ENCODE measurements at regions not wholly inside any gene's neighbourhood (a gene's known extent, or its start where the extent isn't known, plus 50 kb on each side); places are given as distances from the start of the nearest gene placed in this dataset.

GRCh38 chr15:29638781-29639180, 183.5 kb downstream of the TJP1 start:
- TF ChIP-seq TAF1 (conservative IDR thresholded peaks at IDR 0.05) = no peak
- no peak for TF ChIP-seq CTCF (IDR thresholded peaks at IDR 0.05; ENCODE audit: low read depth, low read length, missing input control)
- TF ChIP-seq RXRA (IDR thresholded peaks at IDR 0.05) = no peak
- no peak for TF ChIP-seq ATF3 (IDR thresholded peaks at IDR 0.05)
- TF ChIP-seq REST (IDR thresholded peaks at IDR 0.05) = no peak
- no peak for TF ChIP-seq RAD21 (IDR thresholded peaks at IDR 0.05)
- TF ChIP-seq, protein P1, sequence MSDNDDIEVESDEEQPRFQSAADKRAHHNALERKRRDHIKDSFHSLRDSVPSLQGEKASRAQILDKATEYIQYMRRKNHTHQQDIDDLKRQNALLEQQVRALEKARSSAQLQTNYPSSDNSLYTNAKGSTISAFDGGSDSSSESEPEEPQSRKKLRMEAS (IDR thresholded peaks at IDR 0.05) = no peak
- no peak for TF ChIP-seq EGR1 (IDR thresholded peaks at IDR 0.05; ENCODE audit: low read depth in 2 of 2)
- TF ChIP-seq JUND (IDR thresholded peaks at IDR 0.05) = no peak
- no peak for TF ChIP-seq HNF4G (IDR thresholded peaks at IDR 0.05)
- TF ChIP-seq ZBTB33 (IDR thresholded peaks at IDR 0.05) = no peak
- TF ChIP-seq FOXA1 (IDR thresholded peaks at IDR 0.05) = no peak
- no peak for TF ChIP-seq HNF4A (conservative IDR thresholded peaks at IDR 0.05)

Data from liver (tissue), 3 donors.